ENCODE measurements at regions not wholly inside any gene's neighbourhood (a gene's known extent, or its start where the extent isn't known, plus 50 kb on each side); places are given as distances from the start of the nearest gene placed in this dataset.

GRCh38 chr2:13986119-13986720, 646.3 kb upstream of the LRATD1 start:
- TF ChIP-seq CTCF (IDR thresholded peaks at IDR 0.05; ENCODE audit: extremely low read depth in 1 of 2, insufficient read depth in 1 of 2, low read depth in 1 of 2, low read length in 2 of 2), result no peak
- TF ChIP-seq JUN (IDR thresholded peaks at IDR 0.05; ENCODE audit: borderline replicate concordance, insufficient read depth, insufficient read length, low read depth), result no peak
- TF ChIP-seq POLR2A (IDR thresholded peaks at IDR 0.05; ENCODE audit: low read depth, low read length), result no peak
- TF ChIP-seq POLR2AphosphoS5 (IDR thresholded peaks at IDR 0.05; ENCODE audit: insufficient read depth, low read depth, low read length), result no peak
- TF ChIP-seq EZH2 (IDR thresholded peaks at IDR 0.05; ENCODE audit: borderline replicate concordance, low read depth, low read length, severe bottlenecking), result no peak
- no peak for TF ChIP-seq MYC (IDR thresholded peaks at IDR 0.05; ENCODE audit: low read depth, low read length)
- no peak for TF ChIP-seq MAX (IDR thresholded peaks at IDR 0.05; ENCODE audit: insufficient read depth, insufficient read length)

Measured in endothelial cell of umbilical vein (primary cell).